A549 (cell line): ENCODE measurements at regions not wholly inside any gene's neighbourhood (a gene's known extent, or its start where the extent isn't known, plus 50 kb on each side); places are given as distances from the start of the nearest gene placed in this dataset.
"Not testable (repeated sequence)": the region's sequence is repeated elsewhere in the genome, so short reads cannot be mapped to it uniquely, and the experiment has no call there.

Source experiments
- ATAC-seq, 2 experiments: fragments of 200-7000 bp in 1 of 2; fragments of >200 bp in 1 of 2; cut with Nextera tagmentation in 1 of 2; cut with Tn5 transposase in 1 of 2; 3 replicates each; pipeline versions ENCODE4 v1.8.0 to v1.9.1; 2018 to 2020; ENCODE audit warnings: mild to moderate bottlenecking in 1 of 2, moderate library complexity in 1 of 2
- CTCF ChIA-PET: fragments of 300-600 bp; sonication (Branson Sonifier 250); formaldehyde crosslinking; extraction: SDS; loops from one replicate; lab custom pipeline; 2021; ENCODE audit warnings: antibody characterized with exemption, inconsistent platforms; lab: Yijun Ruan, JAX
- POLR2A ChIA-PET: fragments of 350-600 bp; formaldehyde crosslinking; extraction: SDS; loops from one replicate; lab custom pipeline; 2021; ENCODE audit warnings: antibody characterized with exemption, inconsistent platforms; lab: Yijun Ruan, JAX
- DNase-seq, 2 experiments: peaks; one replicate each; pipeline versions ENCODE4 v3.0.0 to v3.0.0-alpha.2; 2011 to 2016; ENCODE audit warnings: low read depth in 1 of 2, low spot score in 1 of 2
- FAIRE-seq: peaks from 2 replicates; lab custom pipeline; 2011; peaks lifted over from hg19 to GRCh38; lab: Jason Lieb, UNC
- H3K27ac ChIP-seq, 2 experiments: fragments of >200 bp; sonication (Bioruptor Twin); formaldehyde crosslinking; 3 replicates each; pipeline ENCODE4 v1.5.1; 2016 to 2017
- H3K4me1 ChIP-seq: fragments of >200 bp; sonication (Bioruptor Twin); formaldehyde crosslinking; 3 replicates; pipeline ENCODE4 v1.6.1; 2016
- H3K4me2 ChIP-seq: fragments of >200 bp; sonication (Bioruptor Twin); formaldehyde crosslinking; 3 replicates; pipeline ENCODE4 v1.6.1; 2016
- H3K4me3 ChIP-seq: fragments of >200 bp; sonication (Bioruptor Twin); formaldehyde crosslinking; 3 replicates; pipeline ENCODE4 v1.5.1; 2016
- H3K9me3 ChIP-seq: fragments of >200 bp; sonication (Bioruptor Twin); formaldehyde crosslinking; 3 replicates; pipeline ENCODE4 v1.6.1; 2016
- CEBPB ChIP-seq, 2 experiments: fragments of >200 bp in 1 of 2; sonication (Bioruptor Twin) in 1 of 2; formaldehyde crosslinking in 1 of 2; IDR thresholded peaks; 2 replicates each; pipeline ENCODE4 v1.6.1; 2012 to 2016
- CHD2 ChIP-seq: fragments of 150-350 bp; IDR thresholded peaks from 2 replicates; pipeline ENCODE4 v1.6.1; 2014; ENCODE audit warnings: low read length; ENCODE audit not compliant: partially characterized antibody
- EHF ChIP-seq: fragments of 250-450 bp; sonication (Bioruptor Pico); IDR thresholded peaks from 2 replicates; pipeline ENCODE4 v1.5.0; 2020; ENCODE audit warnings: mild to moderate bottlenecking
- EP300 ChIP-seq, 2 experiments: fragments of >200 bp; sonication (Bioruptor Twin); formaldehyde crosslinking; IDR thresholded peaks; 2 replicates in 1 of 2; 3 replicates in 1 of 2; pipeline ENCODE4 v1.6.1; 2016 to 2017
- FOSL2 ChIP-seq, 2 experiments: fragments of 450-650 bp in 1 of 2; fragments of >200 bp in 1 of 2; sonication (Bioruptor Twin) in 1 of 2; formaldehyde crosslinking; IDR thresholded peaks; 2 replicates each; pipeline versions ENCODE4 v1.5.0 to v1.6.1; 2016 to 2020; ENCODE audit warnings: mild to moderate bottlenecking in 1 of 2, moderate library complexity in 1 of 2
- HEYL ChIP-seq: fragments of 250-450 bp; sonication (Bioruptor Pico); IDR thresholded peaks from 2 replicates; pipeline ENCODE4 v1.8.0; 2021; ENCODE audit warnings: mild to moderate bottlenecking, moderate library complexity
- HOXA7 ChIP-seq: fragments of 250-450 bp; sonication (Bioruptor Pico); IDR thresholded peaks from 2 replicates; pipeline ENCODE4 v1.5.0; 2020; ENCODE audit warnings: mild to moderate bottlenecking, moderate library complexity
- KDM1A ChIP-seq: fragments of 200-600 bp; sonication (generic); IDR thresholded peaks from 2 replicates; pipeline ENCODE4 v1.6.1; 2016; ENCODE audit warnings: low read depth, mild to moderate bottlenecking
- MAFK ChIP-seq: fragments of 450-650 bp; IDR thresholded peaks from 2 replicates; pipeline ENCODE4 v1.6.1; 2014; ENCODE audit not compliant: partially characterized antibody
- PBX3 ChIP-seq: IDR thresholded peaks from 2 replicates; pipeline ENCODE4 v1.6.1; 2012
- PHF8 ChIP-seq: fragments of 200-600 bp; sonication (generic); IDR thresholded peaks from 2 replicates; pipeline ENCODE4 v1.6.1; 2016; ENCODE audit warnings: low read depth, mild to moderate bottlenecking, antibody characterized with exemption, moderate library complexity, borderline replicate concordance
- POLR2A ChIP-seq: IDR thresholded peaks from 2 replicates; pipeline ENCODE4 v1.6.1; 2012; ENCODE audit warnings: mild to moderate bottlenecking, low read length
- RARB ChIP-seq: fragments of 250-450 bp; sonication (Bioruptor Pico); IDR thresholded peaks from 2 replicates; pipeline ENCODE4 v1.8.0; 2021; ENCODE audit warnings: mild to moderate bottlenecking, moderate library complexity
- SMC3 ChIP-seq: fragments of >200 bp; sonication (Bioruptor Twin); formaldehyde crosslinking; IDR thresholded peaks from 3 replicates; pipeline ENCODE4 v1.6.1; 2018; ENCODE audit warnings: inconsistent platforms
- USF2 ChIP-seq: fragments of 450-650 bp; IDR thresholded peaks from 2 replicates; pipeline ENCODE4 v1.6.1; 2014; ENCODE audit warnings: antibody characterized with exemption
- ZC3H11A ChIP-seq: fragments of 450-650 bp; IDR thresholded peaks from 2 replicates; pipeline ENCODE4 v1.6.1; 2014; ENCODE audit warnings: antibody characterized with exemption, mild to moderate bottlenecking
- ZFP36 ChIP-seq: fragments of 450-650 bp; IDR thresholded peaks from 2 replicates; pipeline ENCODE4 v1.6.1; 2014; ENCODE audit warnings: borderline replicate concordance; ENCODE audit not compliant: partially characterized antibody
- ZNF302 ChIP-seq: fragments of 250-450 bp; sonication (Bioruptor Pico); IDR thresholded peaks from 2 replicates; pipeline ENCODE4 v1.9.0; 2021; ENCODE audit warnings: inconsistent platforms, mild to moderate bottlenecking, moderate library complexity
- WGBS: methylation state at CpG from one replicate; pipeline ENCODE4 v1.1.6; 2017; ENCODE audit errors: missing lambda C conversion rate; 5-methylcytosine and 5-hydroxymethylcytosine counted together

GRCh38 chr6:84314377-84314898, 87.0 kb upstream of the CEP162 start:
- no peak for FAIRE-seq
- H3K4me3 ChIP-seq, result no peak overlapping the region
- 0% methylated on average over 1 of the region's 1 CpG for WGBS

GRCh38 chr6:84309336-84309735, 81.9 kb upstream of the CEP162 start:
- ATAC-seq (no peak), FAIRE-seq (no peak), DNase-seq (no peak)
- H3K9me3 ChIP-seq, result no peaks in the 10 kb centered on the region
- 9% methylated on average over 2 of the region's 2 CpGs for WGBS
- H3K4me1 ChIP-seq, result no peaks in the 10 kb centered on the region
- ChIA-PET CTCF (interaction anchor here (1.3 kb wide), 1 partner anchor 12 kb away, joined by 3 read pairs; no protein-coding TSS in a partner anchor), POLR2A (no interaction called here)
- no peak overlapping the region for H3K4me3 ChIP-seq
- no peak overlapping the region for H3K4me2 ChIP-seq
- TF ChIP-seq HEYL (CRISPR knock-in tag) (no peak), MAFK (no peak), HOXA7 (CRISPR knock-in tag) (no peak), CHD2 (no peak), PBX3 (no peak), POLR2A (no peak), EP300 (IDR thresholded peaks at IDR 0.05) (no peak), PHF8 (no peak), RARB (CRISPR knock-in tag) (no peak), SMC3 (no peak), KDM1A (no peak), ZC3H11A (no peak), EHF (CRISPR knock-in tag) (no peak), FOSL2 (IDR thresholded peaks at IDR 0.05) (no peak), FOSL2 (CRISPR knock-in tag; IDR thresholded peaks at IDR 0.05) (no peak), USF2 (no peak)
- H3K27ac ChIP-seq, result no peak overlapping the region

More at GRCh38 chr6:84314377-84314898, 87.0 kb upstream of the CEP162 start:
- Histone ChIP-seq H3K27ac (no peak overlapping the region), H3K4me2 (no peak overlapping the region), H3K4me1 (no peaks in the 10 kb centered on the region), H3K9me3 (no peaks in the 10 kb centered on the region)
- no peak for DNase-seq
- ATAC-seq, result no peak
- TF ChIP-seq MAFK (peak; percentile 25), ZNF302 (no peak)
- ChIA-PET POLR2A (no interaction called here), CTCF (no interaction called here)

- no peak for DNase-seq
- no peak for TF ChIP-seq ZFP36
- no peak for TF ChIP-seq EP300 (IDR thresholded peaks at IDR 0.05)
- TF ChIP-seq CEBPB (IDR thresholded peaks at IDR 0.05), result no peak
- no peak for TF ChIP-seq ZC3H11A
- no peak for ATAC-seq
- 41% methylated on average over 3 of the region's 3 CpGs for WGBS
- H3K9me3 ChIP-seq, result no peaks in the 10 kb centered on the region
- H3K4me3 ChIP-seq, result no peak overlapping the region
- POLR2A ChIA-PET, result no interaction called here
- CTCF ChIA-PET, result interaction anchor here (1.3 kb wide), 1 partner anchor 15 kb away, joined by 3 read pairs; no protein-coding TSS in a partner anchor
- no peak overlapping the region for H3K27ac ChIP-seq
- no peak overlapping the region for H3K4me2 ChIP-seq
- no peaks in the 10 kb centered on the region for H3K4me1 ChIP-seq
- no peak for FAIRE-seq
Observed at GRCh38 chr6:84304881-84305280, 77.4 kb upstream of the CEP162 start.

- H3K27ac ChIP-seq, ATAC-seq, H3K4me1 ChIP-seq, FAIRE-seq, H3K4me2 ChIP-seq, DNase-seq, CTCF ChIA-PET, H3K4me3 ChIP-seq, H3K9me3 ChIP-seq, POLR2A ChIA-PET: not testable (repeated sequence)
- WGBS, result 11% methylated on average over 1 of the region's 1 CpG
Observed at GRCh38 chr6:84291033-84291432, 63.6 kb upstream of the CEP162 start.
